Choroid plexus epithelial cell (primary cell): ENCODE measurements at regions not wholly inside any gene's neighbourhood (a gene's known extent, or its start where the extent isn't known, plus 50 kb on each side); places are given as distances from the start of the nearest gene placed in this dataset.

Source experiments
- DNase-seq: peaks from one replicate; pipeline ENCODE4 v3.0.0-alpha.2; 2010; ENCODE audit warnings: low read depth
- H3K4me3 ChIP-seq: 2 replicates; pipeline ENCODE4 v1.5.1; 2011; ENCODE audit warnings: low read depth, mild to moderate bottlenecking, control low read depth, low read length, moderate library complexity
- TF ChIP-seq, protein P1 (sequence below): conservative IDR thresholded peaks from 2 replicates; pipeline ENCODE4 v1.5.1; 2011; ENCODE audit warnings: low read depth, mild to moderate bottlenecking, control low read depth, inconsistent platforms, low read length, moderate library complexity

DNA sequence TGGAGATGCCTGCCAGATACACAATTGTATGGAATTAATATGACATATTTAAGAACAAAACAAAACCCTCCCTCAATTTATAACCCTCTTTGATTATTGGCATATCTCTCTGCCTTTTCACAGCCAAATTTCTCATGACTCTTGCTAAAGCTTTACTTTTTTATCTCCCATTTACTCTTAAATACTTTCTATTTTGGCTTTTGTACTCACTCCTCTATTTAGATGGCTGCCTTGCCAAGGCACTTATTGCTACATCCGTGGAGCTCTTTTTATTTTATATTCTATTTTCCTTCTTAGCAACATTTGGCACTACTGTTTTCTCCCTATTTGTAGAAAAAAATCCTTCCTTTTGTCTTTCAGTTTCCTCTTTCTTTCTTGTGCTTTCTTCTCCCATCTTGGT, 466.4 kb upstream of the CWC22 start:
- TF ChIP-seq, protein P1, sequence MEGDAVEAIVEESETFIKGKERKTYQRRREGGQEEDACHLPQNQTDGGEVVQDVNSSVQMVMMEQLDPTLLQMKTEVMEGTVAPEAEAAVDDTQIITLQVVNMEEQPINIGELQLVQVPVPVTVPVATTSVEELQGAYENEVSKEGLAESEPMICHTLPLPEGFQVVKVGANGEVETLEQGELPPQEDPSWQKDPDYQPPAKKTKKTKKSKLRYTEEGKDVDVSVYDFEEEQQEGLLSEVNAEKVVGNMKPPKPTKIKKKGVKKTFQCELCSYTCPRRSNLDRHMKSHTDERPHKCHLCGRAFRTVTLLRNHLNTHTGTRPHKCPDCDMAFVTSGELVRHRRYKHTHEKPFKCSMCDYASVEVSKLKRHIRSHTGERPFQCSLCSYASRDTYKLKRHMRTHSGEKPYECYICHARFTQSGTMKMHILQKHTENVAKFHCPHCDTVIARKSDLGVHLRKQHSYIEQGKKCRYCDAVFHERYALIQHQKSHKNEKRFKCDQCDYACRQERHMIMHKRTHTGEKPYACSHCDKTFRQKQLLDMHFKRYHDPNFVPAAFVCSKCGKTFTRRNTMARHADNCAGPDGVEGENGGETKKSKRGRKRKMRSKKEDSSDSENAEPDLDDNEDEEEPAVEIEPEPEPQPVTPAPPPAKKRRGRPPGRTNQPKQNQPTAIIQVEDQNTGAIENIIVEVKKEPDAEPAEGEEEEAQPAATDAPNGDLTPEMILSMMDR = no peak
- no peak for DNase-seq
- no peak overlapping the region for H3K4me3 ChIP-seq

DNA sequence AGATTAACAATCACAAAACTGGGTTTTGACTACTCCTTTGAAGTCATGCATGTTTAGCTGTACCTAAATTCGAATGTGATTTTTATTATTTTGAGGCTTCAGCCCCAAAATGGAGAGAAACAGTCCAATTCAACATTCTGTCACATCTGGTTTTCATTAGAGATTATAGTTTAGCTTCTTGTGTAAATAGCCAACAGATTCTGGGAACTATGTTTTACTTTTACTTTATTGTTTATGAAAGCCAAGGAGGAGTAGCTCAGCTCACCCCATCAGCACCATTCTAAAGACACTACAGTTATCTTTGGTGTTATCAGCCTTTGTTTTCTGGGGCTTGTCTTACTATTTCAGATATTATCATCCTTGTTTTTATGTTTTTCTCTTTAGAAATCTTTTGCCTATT, 465.0 kb upstream of the CWC22 start:
- H3K4me3 ChIP-seq = no peak overlapping the region
- TF ChIP-seq, protein P1 = no peak
- DNase-seq = peak; percentile 22

GRCh38 chr2:180463608-180464007, 456.5 kb upstream of the CWC22 start:
- no peak overlapping the region for H3K4me3 ChIP-seq
- TF ChIP-seq, protein P1 = no peak
- peak; percentile 4 for DNase-seq

GRCh38 chr2:180461761-180462160, 454.7 kb upstream of the CWC22 start:
- no peak for DNase-seq
- TF ChIP-seq, protein P1 = no peak
- H3K4me3 ChIP-seq = no peak overlapping the region

DNA sequence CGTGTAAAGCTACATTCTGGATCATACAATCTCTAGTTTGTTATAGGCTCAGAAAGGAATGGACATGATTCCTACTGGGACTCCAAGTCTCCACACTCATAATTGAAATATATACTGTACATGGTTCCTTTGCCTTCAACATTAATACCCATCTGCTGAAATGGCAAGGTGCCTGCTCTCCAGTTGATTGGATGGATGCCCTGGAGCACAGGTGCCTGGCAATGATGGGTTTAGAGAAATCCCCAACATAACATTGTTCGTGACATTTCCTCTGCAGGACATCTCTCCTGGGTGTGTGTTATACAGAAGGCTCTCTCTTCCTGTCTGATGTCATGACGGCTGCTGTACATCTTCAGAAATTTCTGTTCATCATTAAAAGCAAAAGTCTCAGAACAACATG, 449.7 kb upstream of the CWC22 start:
- TF ChIP-seq, protein P1 = no peak

DNA sequence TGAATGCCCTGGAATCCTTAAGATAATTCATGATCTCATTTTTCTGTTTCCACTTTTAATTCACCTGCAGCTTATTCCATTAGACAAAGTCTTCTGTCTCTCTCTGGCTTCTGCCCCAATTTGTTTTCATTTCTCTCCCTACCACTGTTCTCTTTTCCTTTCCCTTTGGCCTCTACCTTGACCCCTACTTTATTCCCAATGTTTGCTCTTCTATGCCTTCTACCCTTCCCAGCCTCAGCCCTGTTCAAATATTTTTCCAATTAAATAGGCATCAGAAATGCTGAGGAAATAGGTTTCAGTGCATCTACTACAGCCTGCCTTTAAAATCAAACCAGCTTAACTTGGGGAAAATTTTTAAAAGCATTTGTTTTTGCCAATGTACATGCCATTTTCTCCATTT, 443.7 kb upstream of the CWC22 start:
- H3K4me3 ChIP-seq = no peak overlapping the region
- no peak for DNase-seq
- TF ChIP-seq, protein P1 = no peak

More for the DNA sequence above, 449.7 kb upstream of the CWC22 start:
- H3K4me3 ChIP-seq = no peak overlapping the region
- DNase-seq = no peak

DNA sequence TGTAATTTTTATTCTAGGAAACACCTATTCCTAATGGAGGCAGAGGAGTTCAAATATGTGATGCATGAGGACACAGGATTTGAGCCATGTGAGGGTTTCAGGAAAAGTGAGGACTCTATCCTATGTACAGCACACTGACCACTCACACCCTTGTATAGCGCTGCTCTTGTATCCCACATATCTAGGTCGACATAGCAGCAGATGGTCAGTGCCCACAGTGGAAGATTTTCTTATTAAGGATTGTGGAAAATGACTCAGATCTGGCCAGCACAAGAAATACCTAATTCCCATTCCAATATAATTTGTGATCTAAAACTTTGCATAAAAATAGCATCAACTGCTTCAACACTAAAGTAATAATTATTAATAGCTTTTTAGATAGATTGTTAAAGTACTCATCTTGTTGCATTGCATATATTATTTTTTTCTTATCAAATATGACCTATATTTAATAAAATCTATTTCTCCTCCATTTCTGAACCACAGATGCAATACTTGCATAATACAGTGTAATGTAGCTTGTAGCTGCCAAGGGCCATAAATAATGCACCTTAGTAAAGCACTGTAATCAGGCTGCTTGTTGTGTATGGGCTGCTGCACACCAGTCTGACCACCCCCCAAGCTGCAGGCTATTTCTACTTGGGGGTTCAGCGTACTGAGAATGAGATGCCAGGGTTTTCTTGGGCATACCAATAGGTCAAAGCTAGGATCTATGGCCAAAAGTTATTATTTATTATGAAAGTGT, 442.2 kb upstream of the CWC22 start:
- TF ChIP-seq, protein P1 = no peak
- DNase-seq = no peak
- no peak overlapping the region for H3K4me3 ChIP-seq
